ENCODE measurements at regions not wholly inside any gene's neighbourhood (a gene's known extent, or its start where the extent isn't known, plus 50 kb on each side); places are given as distances from the start of the nearest gene placed in this dataset.
"Not testable (repeated sequence)": the region's sequence is repeated elsewhere in the genome, so short reads cannot be mapped to it uniquely, and the experiment has no call there.

GRCh38 chr4:166212326-166212725 is 339.3 kb downstream of the TLL1 start:
- not testable (repeated sequence) for TF ChIP-seq POLR2A, EP300, CTCF, POLR2AphosphoS5 (IDR thresholded peaks at IDR 0.05)

All from sigmoid colon (tissue), 4 donors.